ENCODE measurements at regions not wholly inside any gene's neighbourhood (a gene's known extent, or its start where the extent isn't known, plus 50 kb on each side); places are given as distances from the start of the nearest gene placed in this dataset.

DNA sequence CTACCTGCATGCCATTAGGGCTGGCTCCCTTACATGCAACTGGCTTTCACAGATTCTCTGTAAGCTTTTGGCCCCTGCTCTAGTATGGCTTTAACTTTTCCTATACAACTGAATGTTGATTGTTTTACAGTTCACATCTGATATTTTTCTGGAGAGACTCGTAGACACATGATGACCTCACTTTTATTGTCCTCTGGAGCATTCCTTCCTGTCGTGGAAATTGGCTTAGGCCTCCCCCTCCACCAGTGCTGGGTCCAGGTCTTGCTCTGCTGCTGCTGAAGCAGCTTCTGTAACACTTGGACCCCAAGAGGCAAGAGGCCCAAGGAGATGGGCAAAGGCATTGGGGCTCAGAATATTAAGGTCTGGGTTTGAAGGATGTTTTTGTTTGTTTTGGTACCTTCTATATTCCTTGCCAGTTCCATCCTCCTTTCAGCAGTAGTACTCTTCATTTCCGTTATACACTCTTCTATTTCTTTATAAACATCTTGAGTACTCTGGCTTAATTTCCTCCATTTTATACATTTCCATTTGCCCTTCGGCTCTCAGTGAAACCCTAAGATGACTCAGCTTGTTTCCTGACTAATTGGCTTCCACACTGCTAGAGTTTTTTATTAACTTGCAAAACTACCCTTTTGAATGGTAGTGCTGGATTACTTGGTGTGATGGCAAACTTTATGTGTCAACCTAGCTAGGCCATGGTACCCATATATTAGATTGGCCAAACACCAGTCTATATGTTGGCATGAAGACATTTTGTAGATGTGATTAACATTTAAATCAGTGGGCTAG, 219.8 kb downstream of the CDCA7 start:
- 69 to 74% (median 69%) methylated on average over 4 of the region's 4 CpGs for WGBS, 3 donors
- TF ChIP-seq POLR2A (IDR thresholded peaks at IDR 0.05): no peak
- TF ChIP-seq EP300 (IDR thresholded peaks at IDR 0.05): no peak
- no peak for TF ChIP-seq CTCF (IDR thresholded peaks at IDR 0.05)
- intact Hi-C loops (cut with DNase I): no loop called here

GRCh38 chr2:173578404-173579107, 223.9 kb downstream of the CDCA7 start:
- Histone ChIP-seq H3K4me1 (ENCODE audit: insufficient read depth) (no peaks in the 10 kb centered on the region), H3K27ac (no peak overlapping the region), H3K36me3 (no peaks in the 10 kb centered on the region), H3K4me3 (no peak overlapping the region), H3K9me3 (no peaks in the 10 kb centered on the region), H3K27me3 (no peaks in the 10 kb centered on the region)
- DNase-seq: no peak
- intact Hi-C loops (cut with DNase I): no loop called here
- TF ChIP-seq CTCF (IDR thresholded peaks at IDR 0.05) (no peak), EP300 (IDR thresholded peaks at IDR 0.05) (no peak), POLR2A (IDR thresholded peaks at IDR 0.05) (no peak)
- WGBS, 3 donors: 92 to 95% (median 93%) methylated on average over 8 of the region's 8 CpGs

More for the DNA sequence above, 219.8 kb downstream of the CDCA7 start:
- H3K4me1 ChIP-seq (ENCODE audit: insufficient read depth): peaks cover 1% of the 10 kb centered on the region
- no peak for DNase-seq
- no peaks in the 10 kb centered on the region for H3K9me3 ChIP-seq
- H3K27ac ChIP-seq: no peak overlapping the region
- no peaks in the 10 kb centered on the region for H3K36me3 ChIP-seq
- H3K4me3 ChIP-seq: no peak overlapping the region
- H3K27me3 ChIP-seq: no peaks in the 10 kb centered on the region

DNA sequence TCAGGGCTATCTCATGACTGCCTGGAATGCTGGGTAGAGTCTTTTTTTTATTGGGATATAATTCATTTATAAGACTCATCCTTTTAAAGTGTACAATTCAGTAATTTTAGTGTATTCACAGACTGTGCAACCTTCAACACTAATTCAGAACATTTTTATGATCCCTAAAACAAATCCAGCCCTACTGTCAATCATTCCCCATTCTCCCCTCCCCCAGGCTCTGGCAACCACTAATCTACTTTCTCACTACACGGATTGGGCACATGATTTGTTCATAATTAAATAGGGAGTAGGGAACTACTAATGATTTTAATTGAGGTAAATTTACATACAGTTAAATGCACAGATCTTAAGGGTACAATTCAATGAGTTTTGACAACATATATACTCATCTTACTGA, 225.7 kb downstream of the CDCA7 start:
- Histone ChIP-seq H3K36me3 (no peaks in the 10 kb centered on the region), H3K27me3 (no peaks in the 10 kb centered on the region), H3K9me3 (no peaks in the 10 kb centered on the region), H3K27ac (no peak overlapping the region), H3K4me3 (no peak overlapping the region), H3K4me1 (ENCODE audit: insufficient read depth) (no peaks in the 10 kb centered on the region)
- TF ChIP-seq POLR2A (IDR thresholded peaks at IDR 0.05) (no peak), EP300 (IDR thresholded peaks at IDR 0.05) (no peak), CTCF (IDR thresholded peaks at IDR 0.05) (no peak)
- intact Hi-C loops (cut with DNase I): no loop called here
- 66 to 79% (median 73%) methylated on average over 1 of the region's 1 CpG for WGBS, 3 donors
- no peak for DNase-seq

DNA sequence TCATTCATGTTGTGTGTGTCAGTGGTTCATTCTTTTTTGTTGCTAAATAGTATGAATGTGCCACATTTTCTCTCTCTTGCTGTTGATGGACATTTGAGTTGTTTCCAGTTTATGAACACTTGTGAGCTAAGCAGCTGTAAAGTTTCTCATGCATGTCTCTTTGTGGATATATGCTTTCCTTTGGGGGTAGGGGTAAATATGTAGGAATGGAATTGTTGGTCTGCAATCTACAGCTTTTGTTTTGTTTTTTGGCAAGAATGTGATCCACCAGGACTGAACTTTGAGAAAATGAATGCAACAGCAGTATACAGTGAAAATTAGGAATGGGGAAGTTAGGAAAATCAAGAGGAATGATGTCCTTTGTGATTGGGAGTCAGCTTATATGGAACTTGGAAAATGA, 226.3 kb downstream of the CDCA7 start:
- intact Hi-C loops (cut with DNase I): no loop called here
- H3K4me1 ChIP-seq (ENCODE audit: insufficient read depth): no peaks in the 10 kb centered on the region
- no peak overlapping the region for H3K27ac ChIP-seq
- no peak overlapping the region for H3K4me3 ChIP-seq
- no peaks in the 10 kb centered on the region for H3K27me3 ChIP-seq
- TF ChIP-seq CTCF (IDR thresholded peaks at IDR 0.05) (no peak), EP300 (IDR thresholded peaks at IDR 0.05) (no peak), POLR2A (IDR thresholded peaks at IDR 0.05) (no peak)
- DNase-seq: no peak
- no peaks in the 10 kb centered on the region for H3K9me3 ChIP-seq
- H3K36me3 ChIP-seq: no peaks in the 10 kb centered on the region

Measured in ovary (tissue), 7 donors.